ENCODE measurements at regions not wholly inside any gene's neighbourhood (a gene's known extent, or its start where the extent isn't known, plus 50 kb on each side); places are given as distances from the start of the nearest gene placed in this dataset.

DNA sequence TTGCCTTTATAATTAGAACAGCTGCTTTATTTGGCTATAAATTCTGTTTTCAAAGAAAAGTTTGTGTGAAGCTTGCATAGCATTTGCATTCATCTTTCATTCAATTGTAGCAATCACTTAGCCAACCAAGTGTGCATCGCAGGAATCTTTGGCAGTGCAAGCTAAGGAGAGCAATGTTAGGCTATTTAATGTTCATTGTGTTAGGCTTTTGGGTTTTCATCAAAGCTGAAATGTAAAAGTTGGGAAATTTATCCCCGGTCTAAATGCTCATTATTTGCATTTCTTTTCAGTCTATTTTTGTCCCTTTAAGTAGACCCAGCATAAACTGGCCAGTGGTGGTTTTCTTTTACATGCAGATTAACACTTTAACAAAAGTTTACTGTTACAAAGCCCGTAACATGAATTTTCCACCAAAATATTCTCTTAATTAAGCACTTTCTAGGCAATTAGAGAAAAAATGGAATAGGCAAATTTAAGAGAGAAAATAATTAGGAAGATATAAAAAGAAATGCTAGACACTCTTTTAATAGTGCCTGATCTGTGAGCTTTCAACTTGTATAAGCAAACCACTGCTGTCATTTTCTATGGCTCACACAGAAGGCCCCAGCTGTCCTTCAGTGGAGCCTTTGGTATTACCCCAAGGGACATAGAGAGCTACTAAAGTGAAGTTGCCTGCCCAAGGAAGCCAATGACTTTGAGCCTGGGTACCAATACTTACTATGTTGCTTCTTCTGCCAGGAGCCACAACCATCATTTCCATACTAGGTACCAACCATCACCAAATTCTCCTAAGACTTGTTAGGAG, 898.9 kb upstream of the SEL1L start:
- DNase-seq: no peak
- Histone ChIP-seq H2AK5ac (ENCODE audit: low read length, severe bottlenecking) (no peak overlapping the region), H3K4ac (ENCODE audit: low read depth in 1 of 2, low read length in 2 of 2) (no peak overlapping the region), H3K36me3 (ENCODE audit: control insufficient read depth in 1 of 2, insufficient read depth in 2 of 2, low read depth in 1 of 2, low read length in 2 of 2) (no peaks in the 10 kb centered on the region), H3K4me3 (ENCODE audit: insufficient read depth in 1 of 2, low read depth in 1 of 2, low read length in 2 of 2) (no peak overlapping the region), H3K4me1 (ENCODE audit: control insufficient read depth, insufficient read depth, low read depth, low read length) (no peaks in the 10 kb centered on the region), H3K4me2 (ENCODE audit: low read length, poor library complexity, severe bottlenecking) (no peak overlapping the region), H3K9me3 (ENCODE audit: control insufficient read depth, low read length) (no peaks in the 10 kb centered on the region), H4K8ac (ENCODE audit: low read length) (no peak overlapping the region), H3K27ac (ENCODE audit: low read length, poor library complexity, severe bottlenecking) (no peak overlapping the region), H2BK15ac (ENCODE audit: low read depth, poor library complexity, severe bottlenecking) (no peak overlapping the region), H3K18ac (ENCODE audit: low read depth in 1 of 2, low read length in 2 of 2) (no peak overlapping the region), H2BK120ac (ENCODE audit: low read depth, low read length) (no peak overlapping the region), H3K79me1 (replicated peaks; ENCODE audit: low read length, poor library complexity, severe bottlenecking) (no peaks in the 10 kb centered on the region), H3K9ac (ENCODE audit: low read length) (no peak overlapping the region), H3K27me3 (ENCODE audit: control insufficient read depth in 1 of 2, insufficient read depth in 1 of 2, low read length in 2 of 2) (no peaks in the 10 kb centered on the region), H2BK12ac (ENCODE audit: low read length in 2 of 2) (no peak overlapping the region), H4K91ac (ENCODE audit: low read length) (no peak overlapping the region), H2AFZ (ENCODE audit: low read depth, low read length) (no peak overlapping the region), H3K14ac (ENCODE audit: low read length in 2 of 2) (no peak overlapping the region), H3K23ac (ENCODE audit: low read length in 2 of 2) (no peak overlapping the region), H2BK5ac (ENCODE audit: low read depth, low read length, poor library complexity, severe bottlenecking) (no peak overlapping the region)
- 100% methylated on average over 1 of the region's 3 CpGs for WGBS

DNA sequence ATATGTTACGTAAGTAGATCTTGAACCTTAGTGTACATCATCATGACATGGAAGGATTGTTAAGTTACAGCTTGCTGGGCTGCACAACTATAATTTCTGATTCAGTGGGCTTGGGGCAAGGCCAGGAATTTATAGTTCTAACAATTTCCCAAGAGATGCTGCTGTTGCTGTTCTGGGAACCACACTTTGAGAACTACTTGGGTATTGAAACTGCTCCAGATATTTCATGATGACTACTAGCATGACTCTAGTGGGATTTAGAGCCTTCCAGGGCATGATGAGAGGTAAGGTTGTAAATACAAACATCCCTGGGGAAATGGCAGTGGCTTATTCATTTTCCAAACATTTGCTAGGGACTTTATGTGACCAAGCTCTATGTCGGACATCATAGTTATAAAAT, 904.8 kb upstream of the SEL1L start:
- Histone ChIP-seq H2AFZ (ENCODE audit: low read depth, low read length) (no peak overlapping the region), H2AK5ac (ENCODE audit: low read length, severe bottlenecking) (no peak overlapping the region), H3K23ac (ENCODE audit: low read length in 2 of 2) (no peak overlapping the region), H4K8ac (ENCODE audit: low read length) (no peak overlapping the region), H3K4me3 (ENCODE audit: insufficient read depth in 1 of 2, low read depth in 1 of 2, low read length in 2 of 2) (no peak overlapping the region), H2BK5ac (ENCODE audit: low read depth, low read length, poor library complexity, severe bottlenecking) (no peak overlapping the region), H3K9me3 (ENCODE audit: control insufficient read depth, low read length) (peaks cover 5% of the 10 kb centered on the region), H3K9ac (ENCODE audit: low read length) (no peak overlapping the region), H2BK120ac (ENCODE audit: low read depth, low read length) (no peak overlapping the region), H3K36me3 (ENCODE audit: control insufficient read depth in 1 of 2, insufficient read depth in 2 of 2, low read depth in 1 of 2, low read length in 2 of 2) (no peaks in the 10 kb centered on the region), H2BK15ac (ENCODE audit: low read depth, poor library complexity, severe bottlenecking) (no peak overlapping the region), H3K4me2 (ENCODE audit: low read length, poor library complexity, severe bottlenecking) (no peak overlapping the region), H3K27ac (ENCODE audit: low read length, poor library complexity, severe bottlenecking) (no peak overlapping the region), H3K79me1 (replicated peaks; ENCODE audit: low read length, poor library complexity, severe bottlenecking) (no peaks in the 10 kb centered on the region), H4K91ac (ENCODE audit: low read length) (no peak overlapping the region), H3K18ac (ENCODE audit: low read depth in 1 of 2, low read length in 2 of 2) (no peak overlapping the region), H2BK12ac (ENCODE audit: low read length in 2 of 2) (no peak overlapping the region), H3K14ac (ENCODE audit: low read length in 2 of 2) (no peak overlapping the region), H3K4ac (ENCODE audit: low read depth in 1 of 2, low read length in 2 of 2) (no peak overlapping the region), H3K4me1 (ENCODE audit: control insufficient read depth, insufficient read depth, low read depth, low read length) (no peaks in the 10 kb centered on the region), H3K27me3 (ENCODE audit: control insufficient read depth in 1 of 2, insufficient read depth in 1 of 2, low read length in 2 of 2) (no peaks in the 10 kb centered on the region)
- WGBS: 74% methylated on average over 1 of the region's 2 CpGs
- no peak for DNase-seq

DNA sequence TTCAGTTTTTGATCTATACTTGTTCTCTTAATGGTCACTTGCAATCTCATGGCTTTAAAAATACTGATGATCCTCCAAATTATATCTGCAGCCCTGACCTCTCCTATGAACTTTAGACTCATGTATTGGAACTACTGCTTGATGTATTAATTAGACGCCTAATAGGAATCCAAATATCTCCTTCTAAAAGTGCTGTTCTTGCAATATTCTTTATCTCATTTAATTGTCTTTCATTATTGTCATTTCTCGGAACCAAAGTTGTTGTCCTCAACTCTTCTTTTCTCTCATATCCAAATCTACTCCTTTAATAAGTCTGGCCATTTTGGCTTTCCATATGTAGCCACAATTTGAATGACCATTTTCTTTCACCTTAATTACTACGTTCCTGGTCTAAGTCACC, 907.6 kb upstream of the SEL1L start:
- 90% methylated on average over 3 of the region's 3 CpGs for WGBS

DNA sequence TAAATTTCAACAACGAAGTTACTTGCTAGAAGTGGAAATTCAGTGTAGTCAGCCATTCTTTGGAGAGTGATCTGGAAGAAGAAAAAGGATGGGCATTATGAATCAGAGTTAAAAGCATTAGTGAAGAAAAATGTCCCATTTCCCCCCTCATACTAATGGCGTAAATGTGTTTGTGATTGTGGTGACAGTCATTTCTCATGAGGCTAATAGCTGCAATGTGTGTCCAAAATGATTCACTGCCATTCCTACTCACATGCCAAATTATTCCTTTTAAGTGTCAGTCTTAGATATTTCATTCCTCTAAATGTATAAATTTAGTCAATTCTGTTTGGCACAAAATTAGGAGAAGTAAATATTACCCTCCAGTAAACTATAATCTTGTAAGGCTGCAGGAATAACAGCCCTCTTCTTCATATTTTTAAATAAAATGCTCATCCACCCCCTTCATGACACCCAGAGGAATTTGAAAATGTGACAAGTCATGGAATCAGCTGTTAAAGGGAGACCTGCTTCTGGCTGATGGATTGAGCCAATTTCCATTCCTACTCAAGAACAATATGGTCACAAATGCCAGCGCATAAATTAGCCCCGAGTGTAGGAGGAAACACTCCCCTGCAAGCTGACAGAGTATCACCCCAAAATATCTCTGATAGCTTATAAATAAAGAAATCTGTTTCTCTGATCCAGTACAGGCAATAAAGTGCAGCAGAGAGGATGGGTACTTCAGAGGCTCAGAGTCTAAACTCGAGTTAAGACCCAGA, 912.3 kb upstream of the SEL1L start:
- Histone ChIP-seq H2BK12ac (ENCODE audit: low read length in 2 of 2) (no peak overlapping the region), H3K14ac (ENCODE audit: low read length in 2 of 2) (no peak overlapping the region), H4K91ac (ENCODE audit: low read length) (no peak overlapping the region), H2BK15ac (ENCODE audit: low read depth, poor library complexity, severe bottlenecking) (no peak overlapping the region), H3K27me3 (ENCODE audit: control insufficient read depth in 1 of 2, insufficient read depth in 1 of 2, low read length in 2 of 2) (no peaks in the 10 kb centered on the region), H3K27ac (ENCODE audit: low read length, poor library complexity, severe bottlenecking) (no peak overlapping the region), H2AFZ (ENCODE audit: low read depth, low read length) (no peak overlapping the region), H2BK5ac (ENCODE audit: low read depth, low read length, poor library complexity, severe bottlenecking) (no peak overlapping the region), H3K36me3 (ENCODE audit: control insufficient read depth in 1 of 2, insufficient read depth in 2 of 2, low read depth in 1 of 2, low read length in 2 of 2) (no peaks in the 10 kb centered on the region), H3K18ac (ENCODE audit: low read depth in 1 of 2, low read length in 2 of 2) (no peak overlapping the region), H3K4me3 (ENCODE audit: insufficient read depth in 1 of 2, low read depth in 1 of 2, low read length in 2 of 2) (no peak overlapping the region), H2BK120ac (ENCODE audit: low read depth, low read length) (no peak overlapping the region), H2AK5ac (ENCODE audit: low read length, severe bottlenecking) (no peak overlapping the region), H4K8ac (ENCODE audit: low read length) (no peak overlapping the region), H3K9me3 (ENCODE audit: control insufficient read depth, low read length) (peaks cover 5% of the 10 kb centered on the region), H3K4ac (ENCODE audit: low read depth in 1 of 2, low read length in 2 of 2) (no peak overlapping the region), H3K23ac (ENCODE audit: low read length in 2 of 2) (no peak overlapping the region), H3K4me1 (ENCODE audit: control insufficient read depth, insufficient read depth, low read depth, low read length) (no peaks in the 10 kb centered on the region), H3K79me1 (replicated peaks; ENCODE audit: low read length, poor library complexity, severe bottlenecking) (no peaks in the 10 kb centered on the region), H3K4me2 (ENCODE audit: low read length, poor library complexity, severe bottlenecking) (no peak overlapping the region), H3K9ac (ENCODE audit: low read length) (no peak overlapping the region)
- WGBS: 82% methylated on average over 2 of the region's 5 CpGs
- no peak for DNase-seq

More for the DNA sequence above, 907.6 kb upstream of the SEL1L start:
- H3K14ac ChIP-seq (ENCODE audit: low read length in 2 of 2): no peak overlapping the region
- peaks cover 5% of the 10 kb centered on the region for H3K9me3 ChIP-seq (ENCODE audit: control insufficient read depth, low read length)
- no peak overlapping the region for H3K4me2 ChIP-seq (ENCODE audit: low read length, poor library complexity, severe bottlenecking)
- no peak overlapping the region for H3K23ac ChIP-seq (ENCODE audit: low read length in 2 of 2)
- H2BK5ac ChIP-seq (ENCODE audit: low read depth, low read length, poor library complexity, severe bottlenecking): no peak overlapping the region
- no peak overlapping the region for H2AFZ ChIP-seq (ENCODE audit: low read depth, low read length)
- H2BK12ac ChIP-seq (ENCODE audit: low read length in 2 of 2): no peak overlapping the region
- H4K91ac ChIP-seq (ENCODE audit: low read length): no peak overlapping the region
- no peaks in the 10 kb centered on the region for H3K36me3 ChIP-seq (ENCODE audit: control insufficient read depth in 1 of 2, insufficient read depth in 2 of 2, low read depth in 1 of 2, low read length in 2 of 2)
- no peaks in the 10 kb centered on the region for H3K27me3 ChIP-seq (ENCODE audit: control insufficient read depth in 1 of 2, insufficient read depth in 1 of 2, low read length in 2 of 2)
- no peaks in the 10 kb centered on the region for H3K79me1 ChIP-seq (replicated peaks; ENCODE audit: low read length, poor library complexity, severe bottlenecking)
- H2AK5ac ChIP-seq (ENCODE audit: low read length, severe bottlenecking): no peak overlapping the region
- H3K9ac ChIP-seq (ENCODE audit: low read length): no peak overlapping the region
- H3K27ac ChIP-seq (ENCODE audit: low read length, poor library complexity, severe bottlenecking): no peak overlapping the region
- no peak overlapping the region for H3K4me3 ChIP-seq (ENCODE audit: insufficient read depth in 1 of 2, low read depth in 1 of 2, low read length in 2 of 2)
- H2BK120ac ChIP-seq (ENCODE audit: low read depth, low read length): no peak overlapping the region
- DNase-seq: no peak
- H3K18ac ChIP-seq (ENCODE audit: low read depth in 1 of 2, low read length in 2 of 2): no peak overlapping the region
- no peak overlapping the region for H3K4ac ChIP-seq (ENCODE audit: low read depth in 1 of 2, low read length in 2 of 2)
- no peaks in the 10 kb centered on the region for H3K4me1 ChIP-seq (ENCODE audit: control insufficient read depth, insufficient read depth, low read depth, low read length)
- H4K8ac ChIP-seq (ENCODE audit: low read length): no peak overlapping the region
- H2BK15ac ChIP-seq (ENCODE audit: low read depth, poor library complexity, severe bottlenecking): no peak overlapping the region
